SU-DHL-6 (cell line): ENCODE measurements at regions not wholly inside any gene's neighbourhood (a gene's known extent, or its start where the extent isn't known, plus 50 kb on each side); places are given as distances from the start of the nearest gene placed in this dataset.

Experiments
- H2AFZ ChIP-seq: fragments of 200-600 bp; sonication (generic); 2 replicates; pipeline ENCODE4 v1.6.1; 2014; ENCODE audit warnings: low read depth, mild to moderate bottlenecking, moderate library complexity, mixed read lengths, antibody characterized with exemption, low read length; ENCODE audit not compliant: severe bottlenecking
- H3F3A ChIP-seq: fragments of 200-600 bp; shearing (Covaris generic); 2 replicates; pipeline ENCODE4 v1.6.0; 2016; ENCODE audit warnings: antibody characterized with exemption, mild to moderate bottlenecking; ENCODE audit not compliant: insufficient read depth
- H3K27ac ChIP-seq: fragments of 200-600 bp; sonication (generic); 2 replicates; pipeline ENCODE4 v1.5.1; 2016; ENCODE audit warnings: low read depth, mild to moderate bottlenecking, low read length, moderate library complexity, mixed read lengths
- H3K27me3 ChIP-seq: fragments of 200-600 bp; sonication (generic), shearing (Covaris generic); 2 replicates; pipeline ENCODE4 v1.6.0; 2014; ENCODE audit warnings: mild to moderate bottlenecking, low read length
- H3K36me3 ChIP-seq: fragments of 200-600 bp; sonication (generic); 2 replicates; pipeline ENCODE4 v1.6.1; 2014; ENCODE audit warnings: mild to moderate bottlenecking, low read length, mixed read lengths
- H3K4me2 ChIP-seq: fragments of 300-600, 200-600 bp; shearing (Covaris generic), sonication (generic); 2 replicates; pipeline ENCODE4 v1.6.0; 2014; ENCODE audit warnings: low read length, low read depth, mild to moderate bottlenecking; ENCODE audit not compliant: poor library complexity, severe bottlenecking
- H3K4me3 ChIP-seq: fragments of 200-600 bp; sonication (generic); 2 replicates; pipeline ENCODE4 v1.5.1; 2014; ENCODE audit warnings: antibody characterized with exemption, low read length, mild to moderate bottlenecking, mixed read lengths; ENCODE audit not compliant: insufficient read depth, poor library complexity, severe bottlenecking
- H3K79me2 ChIP-seq: fragments of 200-600 bp; sonication (generic); 2 replicates; pipeline ENCODE4 v1.6.1; 2014; ENCODE audit warnings: mild to moderate bottlenecking, low read length, moderate library complexity; ENCODE audit not compliant: insufficient read depth
- H3K9ac ChIP-seq: fragments of 200-600 bp; sonication (generic); 2 replicates; pipeline ENCODE4 v1.7.0; 2014; ENCODE audit warnings: mild to moderate bottlenecking, low read length
- H3K9me2 ChIP-seq: fragments of 200-600 bp; sonication (generic); replicated peaks from 2 replicates; pipeline ENCODE4 v1.6.1; 2014; ENCODE audit warnings: low read length; ENCODE audit not compliant: insufficient read depth
- H3K9me3 ChIP-seq: fragments of 200-600 bp; sonication (generic); 2 replicates; pipeline ENCODE4 v1.6.1; 2014; ENCODE audit warnings: low read length, mixed read lengths; ENCODE audit not compliant: insufficient read depth
- H4K20me1 ChIP-seq: fragments of 200-600 bp; sonication (generic); 2 replicates; pipeline ENCODE4 v1.6.1; 2014; ENCODE audit warnings: low read depth, mild to moderate bottlenecking, antibody characterized with exemption, low read length, moderate library complexity, mixed read lengths
- CTCF ChIP-seq: fragments of 200-600 bp; sonication (generic); IDR thresholded peaks from one replicate; pipeline ENCODE4 v1.5.1; 2017; ENCODE audit warnings: antibody characterized with exemption, mild to moderate bottlenecking, low read length, moderate library complexity; ENCODE audit not compliant: insufficient read depth, poor library complexity, severe bottlenecking
- EZH2phosphoT487 ChIP-seq: fragments of 200-600 bp; sonication (generic), shearing (Covaris generic); conservative IDR thresholded peaks from 2 replicates; pipeline ENCODE4 v1.6.1; 2018; ENCODE audit warnings: mild to moderate bottlenecking, antibody characterized with exemption, low read length, moderate library complexity, mixed read lengths

GRCh38 chr7:12074889-12075288 is 136.2 kb upstream of the TMEM106B start:
- Histone ChIP-seq H3K79me2 (no peaks in the 10 kb centered on the region), H3K4me2 (no peak overlapping the region), H3F3A (no peaks in the 10 kb centered on the region), H3K27ac (no peak overlapping the region), H3K36me3 (no peaks in the 10 kb centered on the region), H4K20me1 (no peaks in the 10 kb centered on the region), H3K9me3 (no peaks in the 10 kb centered on the region), H3K27me3 (no peaks in the 10 kb centered on the region), H3K9ac (no peak overlapping the region), H2AFZ (no peak overlapping the region), H3K9me2 (no peaks in the 10 kb centered on the region), H3K4me3 (no peak overlapping the region)
- no peak for TF ChIP-seq CTCF
- TF ChIP-seq EZH2phosphoT487 = no peak

GRCh38 chr7:12080006-12080405 is 131.1 kb upstream of the TMEM106B start:
- Histone ChIP-seq H3K9ac (no peak overlapping the region), H3F3A (no peaks in the 10 kb centered on the region), H3K79me2 (no peaks in the 10 kb centered on the region), H3K4me2 (no peak overlapping the region), H3K27ac (no peak overlapping the region), H3K9me2 (no peaks in the 10 kb centered on the region), H3K9me3 (no peaks in the 10 kb centered on the region), H4K20me1 (no peaks in the 10 kb centered on the region), H3K4me3 (no peak overlapping the region), H3K36me3 (no peaks in the 10 kb centered on the region), H2AFZ (no peak overlapping the region), H3K27me3 (no peaks in the 10 kb centered on the region; the same call in 1 of the 2 replicates)
- TF ChIP-seq CTCF = no peak
- no peak for TF ChIP-seq EZH2phosphoT487

- TF ChIP-seq CTCF (no peak), EZH2phosphoT487 (no peak)
- Histone ChIP-seq H3K36me3 (no peaks in the 10 kb centered on the region), H3K27ac (no peak overlapping the region), H3K9me3 (peaks cover 14% of the 10 kb centered on the region; the same call in 1 of the 2 replicates), H3K27me3 (no peaks in the 10 kb centered on the region; the same call in 1 of the 2 replicates), H3K9ac (no peak overlapping the region), H3K4me3 (no peak overlapping the region), H3K9me2 (no peaks in the 10 kb centered on the region), H3F3A (no peaks in the 10 kb centered on the region), H2AFZ (no peak overlapping the region), H3K79me2 (no peaks in the 10 kb centered on the region), H3K4me2 (no peak overlapping the region), H4K20me1 (no peaks in the 10 kb centered on the region)
Measured at GRCh38 chr7:12085516-12085915, 125.6 kb upstream of the TMEM106B start.
